ENCODE measurements at regions not wholly inside any gene's neighbourhood (a gene's known extent, or its start where the extent isn't known, plus 50 kb on each side); places are given as distances from the start of the nearest gene placed in this dataset.

GRCh38 chr14:26056036-26056616 lies 541.7 kb downstream of the NOVA1 start:
- no peak for TF ChIP-seq MED1 (CRISPR knock-in tag; IDR thresholded peaks at IDR 0.05; ENCODE audit: borderline replicate concordance)
- TF ChIP-seq ZNF232 (CRISPR knock-in tag; IDR thresholded peaks at IDR 0.05): no peak
- TF ChIP-seq CTCF (IDR thresholded peaks at IDR 0.05 in 2 of 3, conservative IDR thresholded peaks at IDR 0.05 in 1 of 3; ENCODE audit: insufficient read depth in 2 of 3, low read depth in 1 of 3, low read length in 3 of 3): no peak
- TF ChIP-seq ZBTB40 (IDR thresholded peaks at IDR 0.05): no peak
- TF ChIP-seq ZBTB40 (CRISPR knock-in tag; IDR thresholded peaks at IDR 0.05): no peak
- TF ChIP-seq NR2C2 (CRISPR knock-in tag; IDR thresholded peaks at IDR 0.05): no peak
- TF ChIP-seq NR2C2 (tag; IDR thresholded peaks at IDR 0.05): no peak
- TF ChIP-seq ZNF3 (CRISPR knock-in tag; IDR thresholded peaks at IDR 0.05): no peak

All from K562 (cell line).